Left ventricle myocardium superior (tissue), 1 donor: ENCODE measurements at regions not wholly inside any gene's neighbourhood (a gene's known extent, or its start where the extent isn't known, plus 50 kb on each side); places are given as distances from the start of the nearest gene placed in this dataset.
"Not testable (repeated sequence)": the region's sequence is repeated elsewhere in the genome, so short reads cannot be mapped to it uniquely, and the experiment has no call there.

Experiments
- ATAC-seq: fragments of 200-7000 bp; cut with Tn5 transposase; one replicate; pipeline ENCODE4 v1.9.1; 2020; ENCODE audit warnings: mild to moderate bottlenecking, moderate library complexity
- DNase-seq: peaks from one replicate; pipeline ENCODE4 v3.0.0-alpha.2; 2020
- intact Hi-C: fragments of 100-400 bp; cut with micrococcal nuclease; formaldehyde crosslinking; loops from one replicate; pipeline ENCODE4 v1.11.0; 2022
- donor health status: DM: no; HTN: yes; CAD: no; lungs with severe emphysema.

- ATAC-seq, intact Hi-C loops, DNase-seq: not testable (repeated sequence)
These were observed 206.0 kb upstream of the NBPF12 start for GRCh38 chr1:146731981-146732680.

GRCh38 chr1:146729642-146730344 is 208.3 kb upstream of the NBPF12 start:
- DNase-seq, intact Hi-C loops, ATAC-seq: not testable (repeated sequence)

GRCh38 chr1:146715054-146715453 is 223.1 kb upstream of the NBPF12 start:
- ATAC-seq, DNase-seq, intact Hi-C loops: not testable (repeated sequence)

GRCh38 chr1:146710838-146711521 is 227.1 kb upstream of the NBPF12 start:
- DNase-seq, intact Hi-C loops: not testable (repeated sequence)
- peak; percentile 60 for ATAC-seq

GRCh38 chr1:146709302-146709701 is 228.8 kb upstream of the NBPF12 start:
- DNase-seq, ATAC-seq, intact Hi-C loops: not testable (repeated sequence)

GRCh38 chr1:146704162-146704724 is 233.9 kb upstream of the NBPF12 start:
- ATAC-seq, intact Hi-C loops, DNase-seq: not testable (repeated sequence)

- intact Hi-C loops, DNase-seq, ATAC-seq: not testable (repeated sequence)
These were observed 236.8 kb upstream of the NBPF12 start for GRCh38 chr1:146701320-146701719.

- DNase-seq, intact Hi-C loops, ATAC-seq: not testable (repeated sequence)
These were observed 242.7 kb upstream of the NBPF12 start for GRCh38 chr1:146695388-146695787.

GRCh38 chr1:146691798-146692197 is 246.3 kb upstream of the NBPF12 start:
- intact Hi-C loops, ATAC-seq, DNase-seq: not testable (repeated sequence)

GRCh38 chr1:146688893-146689292 is 249.2 kb upstream of the NBPF12 start:
- intact Hi-C loops, DNase-seq: not testable (repeated sequence)
- ATAC-seq = peak; percentile 24

GRCh38 chr1:146686777-146687366 is 251.3 kb upstream of the NBPF12 start:
- DNase-seq, intact Hi-C loops: not testable (repeated sequence)
- ATAC-seq = peak; percentile 98

GRCh38 chr1:146683126-146683429 is 255.0 kb upstream of the NBPF12 start:
- DNase-seq, ATAC-seq, intact Hi-C loops: not testable (repeated sequence)

- DNase-seq, intact Hi-C loops, ATAC-seq: not testable (repeated sequence)
These were observed 255.6 kb upstream of the NBPF12 start for GRCh38 chr1:146682227-146683125.

GRCh38 chr1:146673729-146674299 is 264.3 kb upstream of the NBPF12 start:
- ATAC-seq = not testable (repeated sequence)

GRCh38 chr1:146672608-146673007 is 265.5 kb upstream of the NBPF12 start:
- DNase-seq, ATAC-seq, intact Hi-C loops: not testable (repeated sequence)

More at GRCh38 chr1:146673729-146674299, 264.3 kb upstream of the NBPF12 start:
- intact Hi-C loops, DNase-seq: not testable (repeated sequence)

GRCh38 chr1:146671588-146671987 is 266.5 kb upstream of the NBPF12 start:
- intact Hi-C loops, DNase-seq: not testable (repeated sequence)
- ATAC-seq = peak; percentile 59

GRCh38 chr1:146670832-146671566 is 267.1 kb upstream of the NBPF12 start:
- peak; percentile 84 for DNase-seq
- ATAC-seq = peak; percentile 98
- intact Hi-C loops = not testable (repeated sequence)
